Trophoblast cell (in vitro differentiated cells and primary cell): ENCODE measurements at regions not wholly inside any gene's neighbourhood (a gene's known extent, or its start where the extent isn't known, plus 50 kb on each side); places are given as distances from the start of the nearest gene placed in this dataset.

Experiments used
- DNase-seq, 2 donors: peaks; one replicate each; pipeline ENCODE4 v3.0.0-alpha.2; 2016
- H2AFZ ChIP-seq: 2 replicates; pipeline ENCODE4 v1.6.1; 2013; ENCODE audit warnings: low read length, moderate library complexity, mild to moderate bottlenecking; ENCODE audit not compliant: insufficient read depth, poor library complexity
- H2AK5ac ChIP-seq: 2 replicates; pipeline ENCODE4 v1.6.1; 2013; ENCODE audit warnings: mild to moderate bottlenecking, low read length
- H2BK120ac ChIP-seq: 2 replicates; pipeline ENCODE4 v1.6.1; 2013; ENCODE audit warnings: low read length, mild to moderate bottlenecking, moderate library complexity; ENCODE audit not compliant: insufficient read depth, poor library complexity
- H2BK12ac ChIP-seq: 2 replicates; pipeline ENCODE4 v1.6.1; 2013; ENCODE audit warnings: mild to moderate bottlenecking, low read length, moderate library complexity
- H2BK5ac ChIP-seq: 2 replicates; pipeline ENCODE4 v1.6.1; 2013; ENCODE audit warnings: low read length, low read depth, moderate library complexity, mild to moderate bottlenecking; ENCODE audit not compliant: poor library complexity
- H3K14ac ChIP-seq: 2 replicates; pipeline ENCODE4 v1.6.1; 2013; ENCODE audit warnings: mild to moderate bottlenecking, low read length
- H3K18ac ChIP-seq: 2 replicates; pipeline ENCODE4 v1.6.1; 2013; ENCODE audit warnings: mild to moderate bottlenecking, low read length
- H3K23ac ChIP-seq: 2 replicates; pipeline ENCODE4 v1.6.1; 2013; ENCODE audit warnings: low read length
- H3K27ac ChIP-seq: 2 replicates; pipeline ENCODE4 v1.5.1; 2013; ENCODE audit warnings: low read depth, mild to moderate bottlenecking, inconsistent platforms, low read length, moderate library complexity
- H3K27me3 ChIP-seq: 2 replicates; pipeline ENCODE4 v1.6.1; 2013; ENCODE audit warnings: inconsistent platforms, mild to moderate bottlenecking, low read length, moderate library complexity; ENCODE audit not compliant: insufficient read depth
- H3K36me3 ChIP-seq, 2 experiments: 1 replicate in 1 of 2; 2 replicates in 1 of 2; pipeline ENCODE4 v1.6.1; 2013; ENCODE audit warnings: low read length in 2 of 2, mild to moderate bottlenecking in 2 of 2, moderate library complexity in 1 of 2; ENCODE audit not compliant: insufficient read depth in 2 of 2, control insufficient read depth in 1 of 2
- H3K4ac ChIP-seq: 2 replicates; pipeline ENCODE4 v1.6.1; 2013; ENCODE audit warnings: low read depth, mild to moderate bottlenecking, low read length, moderate library complexity
- H3K4me1 ChIP-seq, 2 experiments: 1 replicate in 1 of 2; 2 replicates in 1 of 2; pipeline ENCODE4 v1.6.1; 2013; ENCODE audit warnings: low read length in 2 of 2, mild to moderate bottlenecking in 2 of 2, moderate library complexity in 1 of 2; ENCODE audit not compliant: insufficient read depth in 2 of 2, control insufficient read depth in 1 of 2
- H3K4me2 ChIP-seq: 2 replicates; pipeline ENCODE4 v1.6.1; 2013; ENCODE audit warnings: inconsistent platforms, mild to moderate bottlenecking, low read length, moderate library complexity
- H3K4me3 ChIP-seq: 2 replicates; pipeline ENCODE4 v1.5.1; 2013; ENCODE audit warnings: mild to moderate bottlenecking, low read depth, low read length, inconsistent platforms
- H3K79me1 ChIP-seq: one replicate; pipeline ENCODE4 v1.6.1; 2013; ENCODE audit warnings: low read length
- H3K79me2 ChIP-seq: 2 replicates; pipeline ENCODE4 v1.6.1; 2013; ENCODE audit warnings: low read length, mild to moderate bottlenecking; ENCODE audit not compliant: control insufficient read depth, insufficient read depth, poor library complexity
- H3K9ac ChIP-seq: 2 replicates; pipeline ENCODE4 v1.6.1; 2013; ENCODE audit warnings: mild to moderate bottlenecking, low read length
- H3K9me3 ChIP-seq: 2 replicates; pipeline ENCODE4 v1.6.1; 2013; ENCODE audit warnings: low read depth, mild to moderate bottlenecking, control low read depth, inconsistent platforms, low read length; ENCODE audit not compliant: insufficient read depth
- H4K12ac ChIP-seq: 2 replicates; pipeline ENCODE4 v1.6.1; 2013; ENCODE audit warnings: low read depth, mild to moderate bottlenecking, low read length, moderate library complexity
- H4K8ac ChIP-seq: 2 replicates; pipeline ENCODE4 v1.6.1; 2013; ENCODE audit warnings: low read depth, mild to moderate bottlenecking, low read length, moderate library complexity
- H4K91ac ChIP-seq: one replicate; pipeline ENCODE4 v1.6.1; 2013; ENCODE audit warnings: low read depth, mild to moderate bottlenecking, low read length, moderate library complexity
- WGBS: extraction: QIAGEN DNeasy Blood & Tissue Kit; methylation state at CpG from one replicate; pipeline ENCODE4 v1.1.7; 2013; ENCODE audit warnings: missing lambda C conversion rate; ENCODE audit not compliant: insufficient read length, insufficient coverage; ENCODE audit errors: extremely low coverage; 5-methylcytosine and 5-hydroxymethylcytosine counted together

GRCh38 chr1:111063595-111063994, 76.3 kb downstream of the DRAM2 start:
- Histone ChIP-seq H3K4me2 (no peak overlapping the region), H2AFZ (no peak overlapping the region), H4K8ac (no peak overlapping the region), H3K23ac (no peak overlapping the region), H3K27ac (no peak overlapping the region), H3K36me3 (no peaks in the 10 kb centered on the region), H3K4ac (no peak overlapping the region), H3K79me1 (no peaks in the 10 kb centered on the region), H2BK120ac (no peak overlapping the region), H3K9me3 (peaks cover 8% of the 10 kb centered on the region), H4K12ac (no peak overlapping the region), H3K9ac (no peak overlapping the region), H2AK5ac (no peak overlapping the region), H3K18ac (no peak overlapping the region), H2BK12ac (no peak overlapping the region), H4K91ac (no peak overlapping the region), H3K27me3 (no peaks in the 10 kb centered on the region), H3K4me1 (peaks cover 0 to 2% of the 10 kb centered on the region in 2 experiments), H2BK5ac (no peak overlapping the region), H3K79me2 (no peaks in the 10 kb centered on the region), H3K4me3 (no peak overlapping the region), H3K14ac (no peak overlapping the region)
- no peak for DNase-seq

- no peaks in the 10 kb centered on the region for H3K79me1 ChIP-seq
- no peak overlapping the region for H2BK5ac ChIP-seq
- no peaks in the 10 kb centered on the region for H3K79me2 ChIP-seq
- DNase-seq: no peak
- H4K12ac ChIP-seq: no peak overlapping the region
- H3K14ac ChIP-seq: no peak overlapping the region
- no peak overlapping the region for H3K4me2 ChIP-seq
- H3K27me3 ChIP-seq: no peaks in the 10 kb centered on the region
- no peak overlapping the region for H4K91ac ChIP-seq
- no peak overlapping the region for H3K27ac ChIP-seq
- H3K4me1 ChIP-seq: peaks cover 0 to 2% of the 10 kb centered on the region in 2 experiments
- no peak overlapping the region for H3K9ac ChIP-seq
- no peak overlapping the region for H3K4me3 ChIP-seq
- no peak overlapping the region for H3K18ac ChIP-seq
- WGBS: no CpG with 5 or more reads among the region's 2 CpGs
- H2AK5ac ChIP-seq: no peak overlapping the region
- H3K36me3 ChIP-seq: no peaks in the 10 kb centered on the region
- H2AFZ ChIP-seq: no peak overlapping the region
- H3K23ac ChIP-seq: no peak overlapping the region
- no peak overlapping the region for H4K8ac ChIP-seq
- no peak overlapping the region for H2BK12ac ChIP-seq
- no peak overlapping the region for H2BK120ac ChIP-seq
- peaks cover 8% of the 10 kb centered on the region for H3K9me3 ChIP-seq
- H3K4ac ChIP-seq: no peak overlapping the region
Measured at GRCh38 chr1:111062624-111063023, 77.3 kb downstream of the DRAM2 start.

GRCh38 chr1:111062081-111062480, 77.8 kb downstream of the DRAM2 start:
- Histone ChIP-seq H3K4me3 (no peak overlapping the region), H4K8ac (no peak overlapping the region), H4K91ac (no peak overlapping the region), H3K27me3 (no peaks in the 10 kb centered on the region), H3K79me1 (no peaks in the 10 kb centered on the region), H3K36me3 (no peaks in the 10 kb centered on the region), H3K23ac (no peak overlapping the region), H3K9ac (no peak overlapping the region), H2BK12ac (no peak overlapping the region), H4K12ac (no peak overlapping the region), H3K79me2 (no peaks in the 10 kb centered on the region), H3K14ac (no peak overlapping the region), H3K27ac (no peak overlapping the region), H3K18ac (no peak overlapping the region), H3K4me1 (peaks cover 0 to 2% of the 10 kb centered on the region in 2 experiments), H2BK120ac (no peak overlapping the region), H2BK5ac (no peak overlapping the region), H3K9me3 (peaks cover 8% of the 10 kb centered on the region), H3K4me2 (no peak overlapping the region), H3K4ac (no peak overlapping the region), H2AFZ (no peak overlapping the region), H2AK5ac (no peak overlapping the region)
- DNase-seq: no peak

DNA sequence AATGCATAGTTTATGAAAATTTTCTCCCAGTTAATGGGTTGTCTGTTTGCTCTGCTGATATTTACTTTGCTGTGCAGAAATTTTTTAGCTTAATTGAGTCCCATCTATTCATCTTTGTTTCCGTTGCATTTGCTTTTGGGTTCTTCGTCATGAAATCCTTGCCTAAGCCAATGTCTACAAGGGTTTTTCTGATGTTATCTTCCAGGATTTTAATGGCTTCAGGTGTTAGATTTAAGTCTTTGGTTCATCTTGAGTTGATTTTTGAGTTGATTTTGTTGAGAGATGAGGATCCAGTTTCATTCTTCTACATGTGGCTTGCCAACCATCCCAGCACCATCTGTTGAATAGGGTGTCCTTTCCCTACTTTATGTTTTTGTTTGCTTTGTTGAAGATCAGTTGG, 85.2 kb downstream of the DRAM2 start:
- no peak overlapping the region for H4K12ac ChIP-seq
- WGBS: no CpG with 5 or more reads among the region's 2 CpGs

More for the DNA sequence above, 85.2 kb downstream of the DRAM2 start:
- no peak overlapping the region for H2BK12ac ChIP-seq
- H3K4ac ChIP-seq: no peak overlapping the region
- H3K23ac ChIP-seq: no peak overlapping the region
- H3K14ac ChIP-seq: no peak overlapping the region
- no peaks in the 10 kb centered on the region for H3K9me3 ChIP-seq
- H3K9ac ChIP-seq: no peak overlapping the region
- DNase-seq: no peak
- H3K27me3 ChIP-seq: no peaks in the 10 kb centered on the region
- no peak overlapping the region for H3K18ac ChIP-seq
- H3K4me1 ChIP-seq: no peaks in the 10 kb centered on the region
- H3K36me3 ChIP-seq: no peaks in the 10 kb centered on the region
- H3K27ac ChIP-seq: no peak overlapping the region
- no peak overlapping the region for H3K4me3 ChIP-seq
- no peak overlapping the region for H3K4me2 ChIP-seq
- no peak overlapping the region for H4K91ac ChIP-seq
- H2BK5ac ChIP-seq: no peak overlapping the region
- no peaks in the 10 kb centered on the region for H3K79me2 ChIP-seq
- H4K8ac ChIP-seq: no peak overlapping the region
- H2AK5ac ChIP-seq: no peak overlapping the region
- no peaks in the 10 kb centered on the region for H3K79me1 ChIP-seq
- no peak overlapping the region for H2BK120ac ChIP-seq
- H2AFZ ChIP-seq: no peak overlapping the region
